ENCODE measurements at regions not wholly inside any gene's neighbourhood (a gene's known extent, or its start where the extent isn't known, plus 50 kb on each side); places are given as distances from the start of the nearest gene placed in this dataset.

GRCh38 chr4:98804403-98804802 is 124.5 kb downstream of the EIF4E start:
- Mint-ChIP-seq H3K27ac (ENCODE audit: unreplicated experiment) (no peak overlapping the region), H3K27me3 (ENCODE audit: unreplicated experiment) (no peaks in the 10 kb centered on the region), H3K4me1 (ENCODE audit: low read depth, unreplicated experiment) (no peaks in the 10 kb centered on the region), H3K4me3 (ENCODE audit: unreplicated experiment) (no peak overlapping the region), H3K9me3 (ENCODE audit: unreplicated experiment) (no peaks in the 10 kb centered on the region), H3K36me3 (ENCODE audit: unreplicated experiment) (no peaks in the 10 kb centered on the region)
- DNase-seq, result no peak
- TF ChIP-seq CTCF (IDR thresholded peaks at IDR 0.05; ENCODE audit: partially characterized antibody, unreplicated experiment), result no peak

GRCh38 chr4:98803251-98803650 is 125.7 kb downstream of the EIF4E start:
- Mint-ChIP-seq H3K36me3 (ENCODE audit: unreplicated experiment) (no peaks in the 10 kb centered on the region), H3K27me3 (ENCODE audit: unreplicated experiment) (no peaks in the 10 kb centered on the region), H3K27ac (ENCODE audit: unreplicated experiment) (no peak overlapping the region), H3K4me1 (ENCODE audit: low read depth, unreplicated experiment) (no peaks in the 10 kb centered on the region), H3K9me3 (ENCODE audit: unreplicated experiment) (no peaks in the 10 kb centered on the region), H3K4me3 (ENCODE audit: unreplicated experiment) (no peak overlapping the region)
- DNase-seq, result no peak
- TF ChIP-seq CTCF (IDR thresholded peaks at IDR 0.05; ENCODE audit: partially characterized antibody, unreplicated experiment), result no peak

- Mint-ChIP-seq H3K27me3 (ENCODE audit: unreplicated experiment) (no peaks in the 10 kb centered on the region), H3K9me3 (ENCODE audit: unreplicated experiment) (no peaks in the 10 kb centered on the region), H3K4me1 (ENCODE audit: low read depth, unreplicated experiment) (no peaks in the 10 kb centered on the region), H3K4me3 (ENCODE audit: unreplicated experiment) (no peak overlapping the region), H3K36me3 (ENCODE audit: unreplicated experiment) (no peaks in the 10 kb centered on the region), H3K27ac (ENCODE audit: unreplicated experiment) (no peak overlapping the region)
- TF ChIP-seq CTCF (IDR thresholded peaks at IDR 0.05; ENCODE audit: partially characterized antibody, unreplicated experiment), result no peak
- no peak for DNase-seq
Measured at GRCh38 chr4:98802770-98803198, 126.1 kb downstream of the EIF4E start.

- Mint-ChIP-seq H3K9me3 (ENCODE audit: unreplicated experiment) (no peaks in the 10 kb centered on the region), H3K27ac (ENCODE audit: unreplicated experiment) (no peak overlapping the region), H3K36me3 (ENCODE audit: unreplicated experiment) (no peaks in the 10 kb centered on the region), H3K4me1 (ENCODE audit: low read depth, unreplicated experiment) (no peaks in the 10 kb centered on the region), H3K27me3 (ENCODE audit: unreplicated experiment) (no peaks in the 10 kb centered on the region), H3K4me3 (ENCODE audit: unreplicated experiment) (no peak overlapping the region)
- TF ChIP-seq CTCF (IDR thresholded peaks at IDR 0.05; ENCODE audit: partially characterized antibody, unreplicated experiment), result no peak
- no peak for DNase-seq
Measured at GRCh38 chr4:98801259-98801725, 127.6 kb downstream of the EIF4E start.

GRCh38 chr4:98796991-98797390 is 131.9 kb downstream of the EIF4E start:
- Mint-ChIP-seq H3K27ac (ENCODE audit: unreplicated experiment) (no peak overlapping the region), H3K27me3 (ENCODE audit: unreplicated experiment) (no peaks in the 10 kb centered on the region), H3K36me3 (ENCODE audit: unreplicated experiment) (no peaks in the 10 kb centered on the region), H3K4me3 (ENCODE audit: unreplicated experiment) (no peak overlapping the region), H3K4me1 (ENCODE audit: low read depth, unreplicated experiment) (no peaks in the 10 kb centered on the region), H3K9me3 (ENCODE audit: unreplicated experiment) (no peaks in the 10 kb centered on the region)
- DNase-seq, result no peak
- no peak for TF ChIP-seq CTCF (IDR thresholded peaks at IDR 0.05; ENCODE audit: partially characterized antibody, unreplicated experiment)

Measured in glutamatergic neuron (in vitro differentiated cells).